GM12878 (cell line): ENCODE measurements at regions not wholly inside any gene's neighbourhood (a gene's known extent, or its start where the extent isn't known, plus 50 kb on each side); places are given as distances from the start of the nearest gene placed in this dataset.
A peak's percentile ranks its signal among the peaks of the same experiment; 100 is the strongest.

ENCODE experiments used
- ATAC-seq: fragments of 200-7000 bp; cut with Tn5 transposase; 3 replicates; pipeline ENCODE4 v1.9.1; 2020; ENCODE audit warnings: mild to moderate bottlenecking, moderate library complexity
- BruUV-seq: library from RNA; stranded (reverse); fragments of 400-500 nt; replicated peaks from 2 replicates; lab custom pipeline; 2021; lab: Mats Ljungman, UMichigan
- CTCF ChIA-PET: fragments of 300-600 bp; sonication (Branson Sonifier 250); formaldehyde crosslinking; extraction: SDS; loops from one replicate; lab custom pipeline; 2021; ENCODE audit warnings: inconsistent platforms; lab: Yijun Ruan, JAX
- POLR2A ChIA-PET: fragments of 350-600 bp; formaldehyde crosslinking; extraction: SDS; loops from one replicate; lab custom pipeline; 2021; ENCODE audit warnings: inconsistent platforms; lab: Charles Lee
- RAD21 ChIA-PET: fragments of 300-600 bp; sonication (Branson Sonifier 250); formaldehyde crosslinking; loops from one replicate; lab custom pipeline; 2023; ENCODE audit warnings: antibody characterized with exemption; ENCODE audit not compliant: unreplicated experiment; lab: Charles Lee
- SMC1A ChIA-PET: fragments of 300-600 bp; sonication (Branson Sonifier 250); formaldehyde crosslinking; loops from one replicate; lab custom pipeline; 2023; ENCODE audit not compliant: unreplicated experiment, uncharacterized antibody; lab: Charles Lee
- DNase-seq: peaks from one replicate; pipeline ENCODE4 v3.0.0-alpha.2; 2011; ENCODE audit warnings: low read depth, low spot score
- FAIRE-seq: peaks from 3 replicates; lab custom pipeline; 2011; peaks lifted over from hg19 to GRCh38; lab: Jason Lieb, UNC
- H2AFZ ChIP-seq: 2 replicates; pipeline ENCODE4 v1.6.0; 2011; ENCODE audit warnings: low read depth, low read length, control low read depth; ENCODE audit not compliant: control insufficient read depth
- H3K27ac ChIP-seq: 2 replicates; pipeline ENCODE4 v1.5.1; 2011; ENCODE audit warnings: control low read depth; ENCODE audit not compliant: control insufficient read depth, insufficient read depth
- H3K27me3 ChIP-seq, 2 experiments: replicated peaks in 1 of 2; 2 replicates each; pipeline versions ENCODE4 v1.6.0 to v1.6.1; 2011; ENCODE audit warnings: low read length in 1 of 2; ENCODE audit not compliant: control insufficient read depth in 2 of 2, insufficient read depth in 2 of 2
- H3K36me3 ChIP-seq, 2 experiments: 2 replicates each; pipeline ENCODE4 v1.5.1; 2011; ENCODE audit warnings: low read length in 1 of 2; ENCODE audit not compliant: control insufficient read depth in 2 of 2, insufficient read depth in 2 of 2
- H3K4me1 ChIP-seq: 2 replicates; pipeline ENCODE4 v1.6.1; 2011; ENCODE audit warnings: mild to moderate bottlenecking, low read length, moderate library complexity, mixed read lengths; ENCODE audit not compliant: control insufficient read depth, insufficient read depth
- H3K4me2 ChIP-seq: 2 replicates; pipeline ENCODE4 v1.6.0; 2011; ENCODE audit warnings: control low read depth; ENCODE audit not compliant: control insufficient read depth, insufficient read depth
- H3K4me3 ChIP-seq: fragments of 200-600 bp; sonication (generic); 2 replicates; pipeline ENCODE4 v1.5.1; 2016
- H3K79me2 ChIP-seq: 2 replicates; pipeline ENCODE4 v1.6.0; 2011; ENCODE audit warnings: low read length; ENCODE audit not compliant: control insufficient read depth, insufficient read depth
- H3K9ac ChIP-seq: 2 replicates; pipeline ENCODE4 v1.8.0; 2011; ENCODE audit warnings: low read length, control low read depth, mixed read lengths; ENCODE audit not compliant: control insufficient read depth, insufficient read depth
- H3K9me3 ChIP-seq: replicated peaks from 3 replicates; pipeline ENCODE4 v1.5.1; 2011; ENCODE audit warnings: mild to moderate bottlenecking, low read length; ENCODE audit not compliant: control insufficient read depth, insufficient read depth
- H4K20me1 ChIP-seq: 2 replicates; pipeline ENCODE4 v1.6.0; 2011; ENCODE audit not compliant: control insufficient read depth, insufficient read depth
- GATAD2B ChIP-seq: fragments of 450-650 bp; conservative IDR thresholded peaks from 2 replicates; pipeline ENCODE4 v1.6.1; 2017; ENCODE audit warnings: low read depth, mild to moderate bottlenecking, moderate library complexity
- MTA2 ChIP-seq: fragments of 450-650 bp; IDR thresholded peaks from 2 replicates; pipeline ENCODE4 v1.6.1; 2016; ENCODE audit warnings: low read depth, mild to moderate bottlenecking, moderate library complexity
- PAX5 ChIP-seq: IDR thresholded peaks from 2 replicates; pipeline ENCODE4 v1.6.1; 2011; ENCODE audit warnings: low read depth, low read length, borderline replicate concordance
- RUNX3 ChIP-seq: IDR thresholded peaks from 2 replicates; pipeline ENCODE4 v1.6.1; 2012; ENCODE audit warnings: low read length, inconsistent platforms
- SPI1 ChIP-seq: IDR thresholded peaks from 2 replicates; pipeline ENCODE4 v1.6.1; 2011; ENCODE audit warnings: low read depth, mild to moderate bottlenecking, low read length, moderate library complexity, borderline replicate concordance; ENCODE audit not compliant: insufficient read depth
- SREBF1 ChIP-seq: IDR thresholded peaks from 2 replicates; pipeline ENCODE4 v1.6.1; 2012; ENCODE audit warnings: mild to moderate bottlenecking, low read length
- YY1 ChIP-seq: IDR thresholded peaks from 2 replicates; pipeline ENCODE4 v1.6.1; 2011; ENCODE audit warnings: low read depth, mild to moderate bottlenecking, low read length
- ZNF384 ChIP-seq: IDR thresholded peaks from 2 replicates; pipeline ENCODE4 v1.6.1; 2012; ENCODE audit warnings: low read depth, mild to moderate bottlenecking, low read length, improper control_type of control experiment, borderline replicate concordance
- WGBS: methylation state at CpG from one replicate; pipeline ENCODE4 v1.1.6; 2016; ENCODE audit warnings: low lambda C conversion rate; ENCODE audit not compliant: insufficient replicate concordance, insufficient coverage; ENCODE audit errors: missing lambda C conversion rate; 5-methylcytosine and 5-hydroxymethylcytosine counted together
- in situ Hi-C: fragments of 300-500 bp; cut with MboI; formaldehyde crosslinking; loops from 9 replicates; pipeline ENCODE4 v1.14.3; 2018; ENCODE audit warnings: mixed read lengths
- intact Hi-C: fragments of 100-400 bp; cut with micrococcal nuclease; formaldehyde crosslinking; loops from one replicate; pipeline ENCODE4 v1.14.2; 2022; ENCODE audit not compliant: unreplicated experiment
- TF ChIP-seq, protein P1 (sequence below): fragments of 450-650 bp; formaldehyde crosslinking; IDR thresholded peaks from 2 replicates; pipeline ENCODE4 v1.4.0; 2020; ENCODE audit warnings: mild to moderate bottlenecking, moderate library complexity

DNA sequence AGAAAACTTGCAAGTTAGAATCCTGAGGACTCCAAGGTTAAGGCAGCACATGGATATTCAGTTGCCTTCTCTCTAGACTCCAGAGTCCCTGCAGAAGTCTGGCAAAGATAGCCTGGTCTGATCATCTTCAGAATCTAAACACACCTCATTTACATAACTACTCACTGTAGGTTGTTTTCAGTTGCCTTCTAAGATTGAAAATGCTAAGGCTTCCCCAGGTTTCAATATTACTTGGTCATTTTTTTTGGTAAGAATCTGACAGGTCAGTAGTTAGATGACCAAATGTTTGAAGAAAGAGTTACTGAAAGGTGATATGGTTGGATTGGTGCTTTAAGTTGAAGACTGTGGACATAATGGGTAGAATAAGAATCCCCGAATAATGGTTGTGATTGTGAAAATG lies 205.4 kb upstream of the KCNJ16 start (continued):
- TF ChIP-seq, protein P1, sequence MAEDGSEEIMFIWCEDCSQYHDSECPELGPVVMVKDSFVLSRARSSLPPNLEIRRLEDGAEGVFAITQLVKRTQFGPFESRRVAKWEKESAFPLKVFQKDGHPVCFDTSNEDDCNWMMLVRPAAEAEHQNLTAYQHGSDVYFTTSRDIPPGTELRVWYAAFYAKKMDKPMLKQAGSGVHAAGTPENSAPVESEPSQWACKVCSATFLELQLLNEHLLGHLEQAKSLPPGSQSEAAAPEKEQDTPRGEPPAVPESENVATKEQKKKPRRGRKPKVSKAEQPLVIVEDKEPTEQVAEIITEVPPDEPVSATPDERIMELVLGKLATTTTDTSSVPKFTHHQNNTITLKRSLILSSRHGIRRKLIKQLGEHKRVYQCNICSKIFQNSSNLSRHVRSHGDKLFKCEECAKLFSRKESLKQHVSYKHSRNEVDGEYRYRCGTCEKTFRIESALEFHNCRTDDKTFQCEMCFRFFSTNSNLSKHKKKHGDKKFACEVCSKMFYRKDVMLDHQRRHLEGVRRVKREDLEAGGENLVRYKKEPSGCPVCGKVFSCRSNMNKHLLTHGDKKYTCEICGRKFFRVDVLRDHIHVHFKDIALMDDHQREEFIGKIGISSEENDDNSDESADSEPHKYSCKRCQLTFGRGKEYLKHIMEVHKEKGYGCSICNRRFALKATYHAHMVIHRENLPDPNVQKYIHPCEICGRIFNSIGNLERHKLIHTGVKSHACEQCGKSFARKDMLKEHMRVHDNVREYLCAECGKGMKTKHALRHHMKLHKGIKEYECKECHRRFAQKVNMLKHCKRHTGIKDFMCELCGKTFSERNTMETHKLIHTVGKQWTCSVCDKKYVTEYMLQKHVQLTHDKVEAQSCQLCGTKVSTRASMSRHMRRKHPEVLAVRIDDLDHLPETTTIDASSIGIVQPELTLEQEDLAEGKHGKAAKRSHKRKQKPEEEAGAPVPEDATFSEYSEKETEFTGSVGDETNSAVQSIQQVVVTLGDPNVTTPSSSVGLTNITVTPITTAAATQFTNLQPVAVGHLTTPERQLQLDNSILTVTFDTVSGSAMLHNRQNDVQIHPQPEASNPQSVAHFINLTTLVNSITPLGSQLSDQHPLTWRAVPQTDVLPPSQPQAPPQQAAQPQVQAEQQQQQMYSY (CRISPR knock-in tag) = no peak
- TF ChIP-seq RUNX3 (peak; percentile 12; the same call in 1 of the 2 replicates), PAX5 (no peak), ZNF384 (no peak), MTA2 (no peak), YY1 (no peak), SREBF1 (no peak)

DNA sequence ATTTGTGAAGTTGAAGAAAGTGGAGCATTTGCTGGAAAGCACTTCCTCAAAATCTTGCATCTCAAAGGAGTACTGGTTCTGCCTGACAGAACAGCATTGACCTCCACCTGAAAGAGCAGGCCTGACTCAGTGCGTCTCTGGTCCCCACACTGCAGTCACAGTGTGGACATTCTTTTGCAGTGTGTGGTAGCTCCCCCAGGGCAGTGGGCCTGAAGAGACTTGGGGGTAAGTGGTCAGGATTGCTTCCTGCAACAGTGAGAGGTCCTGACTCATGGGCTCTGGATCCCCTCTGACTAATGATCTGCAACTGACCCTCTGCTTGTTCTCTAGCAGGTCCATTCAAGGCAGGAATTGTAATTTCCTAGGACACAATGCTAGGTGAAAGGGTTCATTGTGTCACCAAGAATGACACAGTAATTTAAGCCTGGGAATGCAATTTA lies 204.9 kb upstream of the KCNJ16 start:
- Histone ChIP-seq H3K79me2 (no peaks in the 10 kb centered on the region), H3K27me3 (no peaks in the 10 kb centered on the region), H3K4me1 (peaks cover 11% of the 10 kb centered on the region), H3K36me3 (no peaks in the 10 kb centered on the region), H2AFZ (no peak overlapping the region), H3K9me3 (no peaks in the 10 kb centered on the region), H3K27ac (no peak overlapping the region), H3K4me2 (peak overlapping the region; percentile 26; the same call in 1 of the 2 replicates), H4K20me1 (no peaks in the 10 kb centered on the region), H3K9ac (no peak overlapping the region), H3K4me3 (no peak overlapping the region)
- no peak for DNase-seq
- ChIA-PET SMC1A (no interaction called here), POLR2A (no interaction called here), RAD21 (interaction anchor here (0.6 kb wide), 1 partner anchor 12 kb away, joined by 5 read pairs; no protein-coding TSS in a partner anchor), CTCF (no interaction called here)
- in situ Hi-C loops (no loop called here), intact Hi-C loops (no loop called here)
- WGBS = 12% methylated on average over 1 of the region's 1 CpG
- FAIRE-seq = no peak
- no TSS peak for BruUV-seq
- ATAC-seq = peak; percentile 57
- TF ChIP-seq GATAD2B (no peak), SPI1 (peak; percentile 60)
